Liver (tissue), 3 donors: ENCODE measurements at regions not wholly inside any gene's neighbourhood (a gene's known extent, or its start where the extent isn't known, plus 50 kb on each side); places are given as distances from the start of the nearest gene placed in this dataset.
"Not testable (repeated sequence)": the region's sequence is repeated elsewhere in the genome, so short reads cannot be mapped to it uniquely, and the experiment has no call there.

ENCODE experiments used
- NR2F2 ChIP-seq: IDR thresholded peaks from 2 replicates; pipeline ENCODE4 v1.6.1; 2016; ENCODE audit warnings: antibody characterized with exemption
- RAD21 ChIP-seq, 2 donors: IDR thresholded peaks; 2 replicates each; pipeline ENCODE4 v1.6.1; 2016; ENCODE audit warnings: antibody characterized with exemption in 2 of 2, mild to moderate bottlenecking in 2 of 2
- RXRA ChIP-seq, 2 donors: IDR thresholded peaks; 2 replicates each; pipeline ENCODE4 v1.6.1; 2017 to 2018; ENCODE audit warnings: antibody characterized with exemption in 2 of 2, mild to moderate bottlenecking in 1 of 2
- SP1 ChIP-seq: IDR thresholded peaks from 2 replicates; pipeline ENCODE4 v1.6.1; 2018; ENCODE audit warnings: antibody characterized with exemption, mild to moderate bottlenecking
- TAF1 ChIP-seq: conservative IDR thresholded peaks from 2 replicates; pipeline ENCODE4 v1.6.1; 2016; ENCODE audit warnings: antibody characterized with exemption, mild to moderate bottlenecking
- YY1 ChIP-seq: IDR thresholded peaks from 2 replicates; pipeline ENCODE4 v1.6.1; 2016; ENCODE audit warnings: antibody characterized with exemption, mild to moderate bottlenecking
- TF ChIP-seq, protein P1 (sequence below): IDR thresholded peaks from 2 replicates; pipeline ENCODE4 v1.6.1; 2016; ENCODE audit warnings: antibody characterized with exemption
- TF ChIP-seq, protein P2 (sequence below): fragments of 150-350 bp; IDR thresholded peaks from 2 replicates; pipeline ENCODE4 v1.5.1; 2017; ENCODE audit warnings: improper control_type of control experiment, low read depth, low read length; ENCODE audit not compliant: missing input control
- TF ChIP-seq, protein P3 (sequence below): IDR thresholded peaks from 2 replicates; pipeline ENCODE4 v1.6.1; 2016; ENCODE audit warnings: antibody characterized with exemption
- TF ChIP-seq, protein P4 (sequence below): IDR thresholded peaks from 2 replicates; pipeline ENCODE4 v1.6.1; 2016; ENCODE audit warnings: antibody characterized with exemption, mild to moderate bottlenecking
- donor health status: healthy.
- donor health status: healthy.

DNA sequence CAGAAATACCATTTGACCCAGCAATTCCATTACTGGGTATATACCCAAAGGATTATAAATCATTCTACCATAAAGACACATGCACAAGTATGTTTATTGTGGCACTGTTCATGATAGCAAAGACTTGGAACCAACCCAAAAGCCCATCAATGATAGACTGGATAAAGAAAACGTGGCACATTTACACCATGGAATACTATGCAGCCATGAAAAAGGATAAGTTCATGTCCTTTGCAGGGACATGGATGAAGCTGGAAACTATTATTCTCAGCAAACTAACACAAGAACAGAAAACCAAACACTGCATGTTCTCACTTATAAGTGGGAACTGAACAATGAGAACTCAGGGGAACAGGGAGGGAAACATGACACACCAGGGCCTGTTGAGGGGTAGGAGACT lies 1103.4 kb downstream of the TBL1XR1 start:
- TF ChIP-seq TAF1; RAD21 (IDR thresholded peaks at IDR 0.05); RXRA (IDR thresholded peaks at IDR 0.05); SP1; NR2F2; YY1: not testable (repeated sequence)
- TF ChIP-seq, protein P1, sequence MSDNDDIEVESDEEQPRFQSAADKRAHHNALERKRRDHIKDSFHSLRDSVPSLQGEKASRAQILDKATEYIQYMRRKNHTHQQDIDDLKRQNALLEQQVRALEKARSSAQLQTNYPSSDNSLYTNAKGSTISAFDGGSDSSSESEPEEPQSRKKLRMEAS = not testable (repeated sequence)
- TF ChIP-seq, protein P2, sequence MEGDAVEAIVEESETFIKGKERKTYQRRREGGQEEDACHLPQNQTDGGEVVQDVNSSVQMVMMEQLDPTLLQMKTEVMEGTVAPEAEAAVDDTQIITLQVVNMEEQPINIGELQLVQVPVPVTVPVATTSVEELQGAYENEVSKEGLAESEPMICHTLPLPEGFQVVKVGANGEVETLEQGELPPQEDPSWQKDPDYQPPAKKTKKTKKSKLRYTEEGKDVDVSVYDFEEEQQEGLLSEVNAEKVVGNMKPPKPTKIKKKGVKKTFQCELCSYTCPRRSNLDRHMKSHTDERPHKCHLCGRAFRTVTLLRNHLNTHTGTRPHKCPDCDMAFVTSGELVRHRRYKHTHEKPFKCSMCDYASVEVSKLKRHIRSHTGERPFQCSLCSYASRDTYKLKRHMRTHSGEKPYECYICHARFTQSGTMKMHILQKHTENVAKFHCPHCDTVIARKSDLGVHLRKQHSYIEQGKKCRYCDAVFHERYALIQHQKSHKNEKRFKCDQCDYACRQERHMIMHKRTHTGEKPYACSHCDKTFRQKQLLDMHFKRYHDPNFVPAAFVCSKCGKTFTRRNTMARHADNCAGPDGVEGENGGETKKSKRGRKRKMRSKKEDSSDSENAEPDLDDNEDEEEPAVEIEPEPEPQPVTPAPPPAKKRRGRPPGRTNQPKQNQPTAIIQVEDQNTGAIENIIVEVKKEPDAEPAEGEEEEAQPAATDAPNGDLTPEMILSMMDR = not testable (repeated sequence)
- TF ChIP-seq, protein P3, sequence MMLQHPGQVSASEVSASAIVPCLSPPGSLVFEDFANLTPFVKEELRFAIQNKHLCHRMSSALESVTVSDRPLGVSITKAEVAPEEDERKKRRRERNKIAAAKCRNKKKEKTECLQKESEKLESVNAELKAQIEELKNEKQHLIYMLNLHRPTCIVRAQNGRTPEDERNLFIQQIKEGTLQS = not testable (repeated sequence)
- TF ChIP-seq, protein P4, sequence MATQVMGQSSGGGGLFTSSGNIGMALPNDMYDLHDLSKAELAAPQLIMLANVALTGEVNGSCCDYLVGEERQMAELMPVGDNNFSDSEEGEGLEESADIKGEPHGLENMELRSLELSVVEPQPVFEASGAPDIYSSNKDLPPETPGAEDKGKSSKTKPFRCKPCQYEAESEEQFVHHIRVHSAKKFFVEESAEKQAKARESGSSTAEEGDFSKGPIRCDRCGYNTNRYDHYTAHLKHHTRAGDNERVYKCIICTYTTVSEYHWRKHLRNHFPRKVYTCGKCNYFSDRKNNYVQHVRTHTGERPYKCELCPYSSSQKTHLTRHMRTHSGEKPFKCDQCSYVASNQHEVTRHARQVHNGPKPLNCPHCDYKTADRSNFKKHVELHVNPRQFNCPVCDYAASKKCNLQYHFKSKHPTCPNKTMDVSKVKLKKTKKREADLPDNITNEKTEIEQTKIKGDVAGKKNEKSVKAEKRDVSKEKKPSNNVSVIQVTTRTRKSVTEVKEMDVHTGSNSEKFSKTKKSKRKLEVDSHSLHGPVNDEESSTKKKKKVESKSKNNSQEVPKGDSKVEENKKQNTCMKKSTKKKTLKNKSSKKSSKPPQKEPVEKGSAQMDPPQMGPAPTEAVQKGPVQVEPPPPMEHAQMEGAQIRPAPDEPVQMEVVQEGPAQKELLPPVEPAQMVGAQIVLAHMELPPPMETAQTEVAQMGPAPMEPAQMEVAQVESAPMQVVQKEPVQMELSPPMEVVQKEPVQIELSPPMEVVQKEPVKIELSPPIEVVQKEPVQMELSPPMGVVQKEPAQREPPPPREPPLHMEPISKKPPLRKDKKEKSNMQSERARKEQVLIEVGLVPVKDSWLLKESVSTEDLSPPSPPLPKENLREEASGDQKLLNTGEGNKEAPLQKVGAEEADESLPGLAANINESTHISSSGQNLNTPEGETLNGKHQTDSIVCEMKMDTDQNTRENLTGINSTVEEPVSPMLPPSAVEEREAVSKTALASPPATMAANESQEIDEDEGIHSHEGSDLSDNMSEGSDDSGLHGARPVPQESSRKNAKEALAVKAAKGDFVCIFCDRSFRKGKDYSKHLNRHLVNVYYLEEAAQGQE = not testable (repeated sequence)
